GM21529 (cell line): ENCODE measurements at regions not wholly inside any gene's neighbourhood (a gene's known extent, or its start where the extent isn't known, plus 50 kb on each side); places are given as distances from the start of the nearest gene placed in this dataset.
"Not testable (repeated sequence)": the region's sequence is repeated elsewhere in the genome, so short reads cannot be mapped to it uniquely, and the experiment has no call there.

Experiments
- ATAC-seq: cut with Tn5 transposase; IDR thresholded peaks from one replicate; pipeline ENCODE4 v1.9.1; 2021; ENCODE audit not compliant: unreplicated experiment

DNA sequence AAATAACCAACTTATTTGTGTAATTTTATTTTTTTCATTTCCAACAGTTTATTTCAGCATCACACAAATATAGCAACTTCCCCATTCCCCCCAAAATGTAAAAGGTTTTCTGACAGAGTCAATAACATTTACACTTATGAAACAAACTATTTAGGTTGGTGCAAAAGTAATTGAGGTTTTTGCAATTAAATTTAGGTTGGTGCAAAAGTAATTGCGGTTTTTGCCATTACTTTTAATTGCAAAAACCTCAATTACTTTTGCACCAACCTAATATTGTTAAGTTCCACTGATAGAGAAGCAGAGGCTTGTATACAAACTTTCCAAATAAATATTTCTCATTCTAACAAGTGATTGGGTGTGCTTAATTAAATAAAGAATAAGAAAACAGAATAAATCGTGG is 270.9 kb upstream of the DUSP10 start:
- ATAC-seq: no peak

- no peak for ATAC-seq
Measured at GRCh38 chr1:222010306-222010705, 268.4 kb upstream of the DUSP10 start.

DNA sequence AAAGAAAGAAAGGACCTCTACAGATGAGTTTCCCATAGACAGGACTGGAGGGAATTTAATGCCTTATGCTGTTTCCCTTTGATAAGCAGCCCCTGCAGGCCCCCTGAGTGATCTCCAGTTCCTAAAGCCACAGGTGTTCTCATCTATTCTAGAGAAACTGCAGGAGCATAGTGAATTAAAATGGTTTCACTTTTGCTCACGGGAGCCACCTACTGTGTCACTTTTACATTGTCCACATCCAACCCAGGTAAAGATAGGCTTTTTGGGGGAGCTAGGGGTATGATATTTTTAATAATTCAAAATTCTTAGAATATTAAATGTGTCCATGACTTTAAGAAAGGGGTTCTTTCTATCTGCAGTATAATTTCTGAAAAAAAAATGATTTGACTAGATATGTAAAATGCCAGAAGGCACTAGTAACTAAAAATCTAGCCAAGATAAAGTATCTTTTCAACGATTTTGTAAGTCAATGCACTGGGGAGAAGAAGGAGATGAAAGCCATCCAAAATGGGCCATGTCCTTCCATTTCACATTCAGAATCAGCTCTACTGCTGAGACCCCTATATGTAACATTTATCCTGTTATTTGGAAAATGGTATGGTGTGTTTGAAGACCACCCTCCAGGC is 267.3 kb upstream of the DUSP10 start:
- no peak for ATAC-seq

GRCh38 chr1:222006715-222007114 is 264.8 kb upstream of the DUSP10 start:
- no peak for ATAC-seq

- ATAC-seq: no peak
Measured at GRCh38 chr1:222004784-222005183, 262.9 kb upstream of the DUSP10 start.

DNA sequence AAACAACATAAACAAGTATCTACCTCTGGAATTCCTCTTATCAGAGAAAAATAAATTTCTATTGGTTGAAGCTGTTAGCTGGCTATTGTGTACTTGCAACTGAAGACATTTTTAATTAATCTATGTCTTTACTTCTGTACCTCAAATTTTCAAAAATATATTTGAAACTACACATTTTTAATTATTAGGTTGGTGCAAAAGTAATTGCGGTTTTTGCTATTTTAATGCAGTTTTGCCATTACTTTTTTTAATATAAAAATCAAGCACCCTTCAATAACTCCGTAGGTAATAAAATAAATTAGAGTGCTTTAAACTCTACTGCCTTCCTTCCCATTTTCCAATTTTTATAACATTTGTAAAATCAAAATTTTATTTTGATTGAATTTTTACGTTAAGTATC is 262.1 kb upstream of the DUSP10 start:
- no peak for ATAC-seq

GRCh38 chr1:222002503-222002902 is 260.6 kb upstream of the DUSP10 start:
- ATAC-seq: no peak

- ATAC-seq: no peak
Measured at GRCh38 chr1:222000131-222000530, 258.2 kb upstream of the DUSP10 start.

DNA sequence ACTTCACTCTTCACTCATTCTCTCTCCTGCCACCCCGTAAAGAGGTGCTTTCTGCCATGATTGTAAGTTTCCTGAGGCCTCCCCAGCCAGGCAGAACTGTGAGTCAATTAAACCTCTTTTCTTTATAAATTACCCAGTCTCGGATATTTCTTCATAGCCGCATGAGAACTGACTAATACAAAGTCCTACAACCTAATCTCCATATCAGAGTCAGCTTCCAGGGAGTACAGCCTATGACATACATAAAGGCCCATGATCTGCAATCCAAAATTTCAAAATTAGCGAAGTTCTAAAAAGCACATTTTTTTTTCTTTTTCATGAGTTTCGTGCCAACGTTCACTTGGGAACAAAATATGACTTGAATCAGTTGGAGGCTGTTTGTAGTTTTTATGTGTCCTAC is 256.9 kb upstream of the DUSP10 start:
- no peak for ATAC-seq

- no peak for ATAC-seq
Measured at GRCh38 chr1:221998186-221998612, 256.3 kb upstream of the DUSP10 start.

- ATAC-seq: not testable (repeated sequence)
Measured at GRCh38 chr1:221997012-221997411, 255.1 kb upstream of the DUSP10 start.

GRCh38 chr1:221994939-221995338 is 253.1 kb upstream of the DUSP10 start:
- no peak for ATAC-seq

- peak; percentile 73 for ATAC-seq
Measured at GRCh38 chr1:221994274-221994698, 252.4 kb upstream of the DUSP10 start.

DNA sequence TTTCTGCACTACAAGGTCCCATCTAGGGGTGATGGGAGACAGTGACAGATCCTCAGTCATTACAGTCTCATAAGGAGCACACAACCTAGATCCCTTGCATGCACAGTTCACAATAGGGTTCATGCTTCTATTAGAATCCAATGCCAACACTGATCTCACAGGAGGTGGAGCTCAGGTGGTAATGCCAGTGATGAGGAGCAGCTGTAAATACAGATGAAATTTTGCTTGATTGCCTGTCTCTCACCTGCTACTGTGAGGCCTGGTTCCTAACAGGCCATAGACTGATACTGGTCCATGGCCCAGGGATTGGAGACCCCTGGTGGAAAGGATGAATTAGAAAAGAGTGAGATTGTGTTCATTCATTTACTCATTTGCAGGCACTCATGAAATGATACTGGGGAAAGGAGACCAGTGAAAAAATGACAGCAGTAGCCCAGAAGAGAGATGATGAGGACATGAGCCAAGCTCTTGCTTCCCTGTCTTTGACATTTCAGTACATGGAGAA is 251.6 kb upstream of the DUSP10 start:
- ATAC-seq: no peak

DNA sequence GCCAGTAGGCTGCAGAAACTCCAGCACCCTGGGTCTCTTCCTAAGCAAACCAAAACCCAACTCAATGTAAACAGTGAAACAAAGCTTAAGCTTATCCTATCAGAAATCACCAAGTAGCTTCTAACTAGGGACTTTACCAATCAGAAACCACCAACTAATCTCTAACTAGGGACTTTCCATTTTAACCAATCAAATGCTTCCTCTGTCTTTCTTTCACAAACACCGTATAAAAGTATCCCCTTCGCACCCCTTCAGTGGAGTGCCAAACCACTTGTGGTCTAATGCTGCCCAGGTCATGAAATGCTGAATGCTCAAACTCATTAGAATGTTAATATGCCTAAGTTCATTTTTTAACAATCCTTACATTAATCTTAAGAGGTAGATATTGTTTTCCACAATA is 250.5 kb upstream of the DUSP10 start:
- peak; percentile 21 for ATAC-seq

GRCh38 chr1:221991221-221991620 is 249.3 kb upstream of the DUSP10 start:
- no peak for ATAC-seq

GRCh38 chr1:221989741-221990140 is 247.9 kb upstream of the DUSP10 start:
- no peak for ATAC-seq

- no peak for ATAC-seq
Measured at GRCh38 chr1:221988829-221989228, 246.9 kb upstream of the DUSP10 start.

DNA sequence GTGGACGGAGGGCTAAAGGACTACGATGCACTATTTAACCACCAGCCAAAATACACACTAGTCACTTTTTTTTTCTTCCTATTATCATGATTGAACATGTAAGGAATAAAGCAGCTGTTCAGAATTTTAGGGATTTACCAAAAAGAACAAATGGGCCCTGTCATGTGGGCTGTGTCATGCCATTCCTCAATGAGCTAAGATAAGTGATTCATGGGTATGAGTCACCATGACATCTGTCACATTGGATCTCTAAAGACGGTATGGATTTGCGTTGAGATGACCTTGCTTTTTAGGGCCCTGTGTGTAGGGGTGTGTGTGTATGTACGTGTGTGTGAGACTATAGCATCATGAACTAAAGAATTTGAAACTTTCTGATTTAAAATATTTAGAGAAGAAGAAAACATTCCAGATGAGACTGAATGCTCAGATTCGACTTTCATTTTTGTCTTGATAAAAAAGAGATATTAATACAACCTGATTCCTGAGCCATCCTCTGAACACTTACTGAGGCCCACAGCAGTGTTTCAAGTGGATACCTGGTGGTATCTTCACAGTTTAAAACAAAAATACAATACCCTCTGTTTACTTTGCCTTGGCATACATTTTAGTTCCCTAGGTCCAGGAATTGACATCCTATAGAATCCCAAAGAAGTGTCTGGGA is 246.1 kb upstream of the DUSP10 start:
- no peak for ATAC-seq

- ATAC-seq: no peak
Measured at GRCh38 chr1:221983444-221983843, 241.6 kb upstream of the DUSP10 start.

GRCh38 chr1:221981461-221981860 is 239.6 kb upstream of the DUSP10 start:
- ATAC-seq: no peak

DNA sequence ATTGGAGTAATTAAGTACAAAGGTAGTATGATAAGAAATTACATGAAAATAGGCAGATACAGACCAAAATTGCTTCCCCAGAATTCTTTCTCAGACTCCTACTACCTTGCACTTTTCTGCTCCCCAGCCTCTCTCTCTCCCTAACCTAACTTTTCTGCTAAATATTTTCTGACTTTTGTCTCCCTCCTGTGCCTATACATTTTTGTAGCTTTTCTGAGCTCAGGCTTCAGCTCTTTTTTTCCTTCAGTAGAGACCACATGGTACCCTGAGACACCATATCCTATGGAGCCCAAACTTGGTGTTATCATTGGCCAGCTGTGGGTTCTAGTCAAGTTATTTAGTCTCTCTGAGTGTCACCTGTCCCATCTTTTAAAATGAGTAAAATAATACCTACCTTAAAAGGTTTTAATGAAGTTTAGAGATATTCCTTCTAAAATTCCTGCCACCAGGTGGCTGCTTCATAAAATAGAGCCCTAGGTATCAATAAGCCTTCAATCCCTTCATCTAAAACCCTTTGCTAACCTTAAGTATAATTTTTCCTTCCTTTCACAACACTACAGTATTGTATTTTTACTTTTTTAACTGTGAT is 237.6 kb upstream of the DUSP10 start:
- ATAC-seq: no peak
